SK-N-SH (cell line): ENCODE measurements at regions not wholly inside any gene's neighbourhood (a gene's known extent, or its start where the extent isn't known, plus 50 kb on each side); places are given as distances from the start of the nearest gene placed in this dataset.

Experiments
- CTCF ChIA-PET: fragments of 300-600, 350-600 bp; formaldehyde crosslinking; extraction: SDS; loops from one replicate; lab custom pipeline; 2021; lab: Yijun Ruan, JAX
- POLR2A ChIA-PET: fragments of 350-600 bp; sonication (Branson Sonifier 250); formaldehyde crosslinking; extraction: SDS; loops from one replicate; lab custom pipeline; 2020; ENCODE audit warnings: antibody characterized with exemption, inconsistent platforms; lab: Yijun Ruan, JAX
- DNase-seq: peaks from one replicate; pipeline ENCODE4 v3.0.0; 2012
- H2AFZ ChIP-seq: fragments of 200-600 bp; sonication (generic); 2 replicates; pipeline ENCODE4 v1.8.1; 2016; ENCODE audit warnings: antibody characterized with exemption, mild to moderate bottlenecking, low read depth
- H3F3A ChIP-seq: fragments of 200-600 bp; sonication (generic); replicated peaks from 2 replicates; pipeline ENCODE3; 2016; ENCODE audit warnings: antibody characterized with exemption, mild to moderate bottlenecking; ENCODE audit not compliant: insufficient read depth
- H3K27ac ChIP-seq, 2 experiments: fragments of 200-500 bp in 1 of 2; fragments of 200-600 bp in 1 of 2; sonication (Bioruptor generic) in 1 of 2; sonication (generic), shearing (Covaris generic) in 1 of 2; 2 replicates each; pipeline versions ENCODE4 v1.5.1 to v1.6.1; 2014 to 2016; ENCODE audit warnings: low read depth in 2 of 2, inconsistent platforms in 1 of 2, low read length in 1 of 2, mild to moderate bottlenecking in 1 of 2, mixed read lengths in 1 of 2
- H3K27me3 ChIP-seq: fragments of 200-600 bp; sonication (generic), shearing (Covaris generic); 2 replicates; pipeline ENCODE4 v1.6.1; 2016; ENCODE audit warnings: mixed run types; ENCODE audit not compliant: insufficient read depth
- H3K36me3 ChIP-seq, 2 experiments: fragments of 200-500 bp in 1 of 2; fragments of 200-600 bp in 1 of 2; sonication (Bioruptor generic) in 1 of 2; sonication (generic) in 1 of 2; replicated peaks in 1 of 2; 2 replicates each; pipeline versions ENCODE3 to v1.5.1; 2014 to 2016; ENCODE audit warnings: low read length in 1 of 2, mild to moderate bottlenecking in 1 of 2; ENCODE audit not compliant: insufficient read depth in 2 of 2, control insufficient read depth in 1 of 2
- H3K4me1 ChIP-seq, 2 experiments: fragments of 200-500 bp in 1 of 2; fragments of 200-600 bp in 1 of 2; sonication (Bioruptor generic) in 1 of 2; sonication (generic), shearing (Covaris generic) in 1 of 2; 2 replicates each; pipeline versions ENCODE4 v1.5.1 to v1.6.1; 2014 to 2016; ENCODE audit warnings: low read depth in 1 of 2, low read length in 1 of 2, mixed run types in 1 of 2; ENCODE audit not compliant: insufficient read depth in 2 of 2, control insufficient read depth in 1 of 2
- H3K4me2 ChIP-seq: fragments of 200-600 bp; sonication (generic), shearing (Covaris generic); 2 replicates; pipeline ENCODE4 v1.6.1; 2017; ENCODE audit warnings: mixed run types
- H3K4me3 ChIP-seq, 2 experiments: fragments of 200-500 bp in 1 of 2; fragments of 200-600 bp in 1 of 2; sonication (Bioruptor generic) in 1 of 2; sonication (generic), shearing (Covaris generic) in 1 of 2; 2 replicates each; pipeline versions ENCODE4 v1.5.1 to v1.8.1; 2014 to 2016; ENCODE audit warnings: low read depth in 2 of 2, inconsistent platforms in 1 of 2, low read length in 1 of 2, mild to moderate bottlenecking in 1 of 2, mixed read lengths in 1 of 2, moderate library complexity in 1 of 2
- H3K79me2 ChIP-seq: fragments of 200-600 bp; sonication (generic); 2 replicates; pipeline ENCODE4 v1.8.1; 2017; ENCODE audit warnings: mild to moderate bottlenecking; ENCODE audit not compliant: insufficient read depth
- H3K9ac ChIP-seq: fragments of 200-600 bp; sonication (generic); 2 replicates; pipeline ENCODE4 v1.6.1; 2017; ENCODE audit warnings: mixed run types
- H3K9me2 ChIP-seq: fragments of 200-600 bp; sonication (generic); 2 replicates; pipeline ENCODE4 v1.6.1; 2017; ENCODE audit warnings: mixed run types
- H3K9me3 ChIP-seq: fragments of 200-600 bp; sonication (generic); 2 replicates; pipeline ENCODE4 v1.6.1; 2017; ENCODE audit warnings: mixed run types, mild to moderate bottlenecking, moderate library complexity
- H4K20me1 ChIP-seq: fragments of 200-600 bp; sonication (generic); 2 replicates; pipeline ENCODE4 v1.6.1; 2017; ENCODE audit warnings: mild to moderate bottlenecking, mixed run types; ENCODE audit not compliant: insufficient read depth
- CHD2 ChIP-seq: fragments of 150-350 bp; IDR thresholded peaks from 2 replicates; pipeline ENCODE4 v1.6.1; 2018; ENCODE audit warnings: low read length; ENCODE audit not compliant: partially characterized antibody
- EP300 ChIP-seq, 2 experiments: IDR thresholded peaks; 2 replicates each; pipeline versions ENCODE4 v1.4.0 to v1.6.1; 2012; ENCODE audit warnings: borderline replicate concordance in 1 of 2, low read depth in 1 of 2, low read length in 1 of 2
- FOXJ3 ChIP-seq: sonication (generic); formaldehyde crosslinking; IDR thresholded peaks from 2 replicates; pipeline ENCODE4 v1.5.1; 2020; ENCODE audit warnings: mild to moderate bottlenecking, missing genetic modification reagents
- GATA2 ChIP-seq: sonication (generic); formaldehyde crosslinking; IDR thresholded peaks from 2 replicates; pipeline ENCODE4 v1.5.0; 2020; ENCODE audit warnings: mild to moderate bottlenecking, missing genetic modification reagents
- JUND ChIP-seq: IDR thresholded peaks from 2 replicates; pipeline ENCODE4 v1.4.0; 2012
- MEF2A ChIP-seq: IDR thresholded peaks from 2 replicates; pipeline ENCODE4 v1.4.0; 2012; ENCODE audit warnings: low read depth, borderline replicate concordance
- NRF1 ChIP-seq: IDR thresholded peaks from 2 replicates; pipeline ENCODE4 v1.6.1; 2012; ENCODE audit warnings: low read depth, mild to moderate bottlenecking, low read length
- RFX5 ChIP-seq: IDR thresholded peaks from 2 replicates; pipeline ENCODE4 v1.6.1; 2012; ENCODE audit warnings: mild to moderate bottlenecking, improper control_type of control experiment, low read length
- SIN3A ChIP-seq: IDR thresholded peaks from 2 replicates; pipeline ENCODE4 v1.6.1; 2012; ENCODE audit warnings: low read depth, mild to moderate bottlenecking, low read length, moderate library complexity, borderline replicate concordance
- SMC3 ChIP-seq: IDR thresholded peaks from 2 replicates; pipeline ENCODE4 v1.6.1; 2012; ENCODE audit warnings: low read depth, low read length, improper control_type of control experiment
- TAF1 ChIP-seq: IDR thresholded peaks from 2 replicates; pipeline ENCODE4 v1.6.1; 2012; ENCODE audit warnings: low read depth, mild to moderate bottlenecking, low read length, moderate library complexity, borderline replicate concordance
- YY1 ChIP-seq: IDR thresholded peaks from 2 replicates; pipeline ENCODE4 v1.4.0; 2012; ENCODE audit warnings: low read depth, mild to moderate bottlenecking
- WGBS: methylation state at CpG from one replicate; pipeline ENCODE4 v1.1.6; 2017; ENCODE audit warnings: low lambda C conversion rate; 5-methylcytosine and 5-hydroxymethylcytosine counted together
- TF ChIP-seq, protein P1 (sequence below): IDR thresholded peaks from 2 replicates; pipeline ENCODE4 v1.4.0; 2012; ENCODE audit warnings: low read depth, borderline replicate concordance
- TF ChIP-seq, protein P2 (sequence below): fragments of 150-350 bp; IDR thresholded peaks from 2 replicates; pipeline ENCODE4 v1.6.1; 2016; ENCODE audit warnings: mild to moderate bottlenecking, low read depth, low read length
- TF ChIP-seq, protein P3 (sequence below): IDR thresholded peaks from 2 replicates; pipeline ENCODE4; 2012
- TF ChIP-seq, protein P4 (sequence below): IDR thresholded peaks from 2 replicates; pipeline ENCODE4 v1.4.0; 2012; ENCODE audit warnings: low read depth
- TF ChIP-seq, protein P5 (sequence below): fragments of 150-350 bp; IDR thresholded peaks from 2 replicates; pipeline ENCODE4 v1.6.1; 2017; ENCODE audit warnings: antibody characterized with exemption, low read length, low read depth, borderline replicate concordance
- TF ChIP-seq, protein P6 (sequence below): fragments of 200-600 bp; sonication (generic); IDR thresholded peaks from 2 replicates; pipeline ENCODE4 v1.6.1; 2017; ENCODE audit warnings: antibody characterized with exemption, mild to moderate bottlenecking, moderate library complexity

DNA sequence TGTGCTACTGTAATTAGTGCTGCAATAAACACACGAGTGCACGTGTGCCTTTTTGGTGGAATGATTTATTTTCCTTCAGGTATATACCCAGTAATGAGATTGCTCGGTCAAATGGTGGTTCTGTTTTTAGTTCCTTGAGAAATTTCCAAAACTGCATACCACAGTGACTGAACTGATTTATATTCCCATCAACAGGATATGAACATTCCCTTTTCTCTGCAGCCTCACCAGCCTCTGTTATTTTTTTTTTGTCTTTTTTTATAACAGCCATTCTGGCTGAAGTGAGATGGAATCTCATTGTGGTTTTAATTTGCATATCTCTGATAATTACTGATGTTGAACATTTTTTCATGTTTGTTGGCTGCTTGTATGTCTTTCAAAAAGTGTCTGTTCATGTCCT is 922.9 kb upstream of the LRRN3 start:
- WGBS = 41% methylated on average over 3 of the region's 3 CpGs
- H3K4me2 ChIP-seq = no peak overlapping the region
- H3K9ac ChIP-seq = no peak overlapping the region
- TF ChIP-seq JUND = no peak
- TF ChIP-seq, protein P1, sequence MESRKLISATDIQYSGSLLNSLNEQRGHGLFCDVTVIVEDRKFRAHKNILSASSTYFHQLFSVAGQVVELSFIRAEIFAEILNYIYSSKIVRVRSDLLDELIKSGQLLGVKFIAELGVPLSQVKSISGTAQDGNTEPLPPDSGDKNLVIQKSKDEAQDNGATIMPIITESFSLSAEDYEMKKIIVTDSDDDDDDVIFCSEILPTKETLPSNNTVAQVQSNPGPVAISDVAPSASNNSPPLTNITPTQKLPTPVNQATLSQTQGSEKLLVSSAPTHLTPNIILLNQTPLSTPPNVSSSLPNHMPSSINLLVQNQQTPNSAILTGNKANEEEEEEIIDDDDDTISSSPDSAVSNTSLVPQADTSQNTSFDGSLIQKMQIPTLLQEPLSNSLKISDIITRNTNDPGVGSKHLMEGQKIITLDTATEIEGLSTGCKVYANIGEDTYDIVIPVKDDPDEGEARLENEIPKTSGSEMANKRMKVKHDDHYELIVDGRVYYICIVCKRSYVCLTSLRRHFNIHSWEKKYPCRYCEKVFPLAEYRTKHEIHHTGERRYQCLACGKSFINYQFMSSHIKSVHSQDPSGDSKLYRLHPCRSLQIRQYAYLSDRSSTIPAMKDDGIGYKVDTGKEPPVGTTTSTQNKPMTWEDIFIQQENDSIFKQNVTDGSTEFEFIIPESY = no peak
- TF ChIP-seq, protein P2, sequence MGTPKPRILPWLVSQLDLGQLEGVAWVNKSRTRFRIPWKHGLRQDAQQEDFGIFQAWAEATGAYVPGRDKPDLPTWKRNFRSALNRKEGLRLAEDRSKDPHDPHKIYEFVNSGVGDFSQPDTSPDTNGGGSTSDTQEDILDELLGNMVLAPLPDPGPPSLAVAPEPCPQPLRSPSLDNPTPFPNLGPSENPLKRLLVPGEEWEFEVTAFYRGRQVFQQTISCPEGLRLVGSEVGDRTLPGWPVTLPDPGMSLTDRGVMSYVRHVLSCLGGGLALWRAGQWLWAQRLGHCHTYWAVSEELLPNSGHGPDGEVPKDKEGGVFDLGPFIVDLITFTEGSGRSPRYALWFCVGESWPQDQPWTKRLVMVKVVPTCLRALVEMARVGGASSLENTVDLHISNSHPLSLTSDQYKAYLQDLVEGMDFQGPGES = no peak
- TF ChIP-seq, protein P3, sequence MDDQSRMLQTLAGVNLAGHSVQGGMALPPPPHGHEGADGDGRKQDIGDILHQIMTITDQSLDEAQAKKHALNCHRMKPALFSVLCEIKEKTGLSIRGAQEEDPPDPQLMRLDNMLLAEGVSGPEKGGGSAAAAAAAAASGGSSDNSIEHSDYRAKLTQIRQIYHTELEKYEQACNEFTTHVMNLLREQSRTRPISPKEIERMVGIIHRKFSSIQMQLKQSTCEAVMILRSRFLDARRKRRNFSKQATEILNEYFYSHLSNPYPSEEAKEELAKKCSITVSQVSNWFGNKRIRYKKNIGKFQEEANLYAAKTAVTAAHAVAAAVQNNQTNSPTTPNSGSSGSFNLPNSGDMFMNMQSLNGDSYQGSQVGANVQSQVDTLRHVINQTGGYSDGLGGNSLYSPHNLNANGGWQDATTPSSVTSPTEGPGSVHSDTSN = no peak
- TF ChIP-seq EP300 (IDR thresholded peaks at IDR 0.05; ENCODE audit: borderline replicate concordance in 1 of 2, low read depth in 1 of 2, low read length in 1 of 2) = no peak
- TF ChIP-seq MEF2A = no peak
- TF ChIP-seq GATA2 = no peak
- TF ChIP-seq SMC3 = no peak
- TF ChIP-seq, protein P4, sequence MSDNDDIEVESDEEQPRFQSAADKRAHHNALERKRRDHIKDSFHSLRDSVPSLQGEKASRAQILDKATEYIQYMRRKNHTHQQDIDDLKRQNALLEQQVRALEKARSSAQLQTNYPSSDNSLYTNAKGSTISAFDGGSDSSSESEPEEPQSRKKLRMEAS = no peak
- no peak for TF ChIP-seq NRF1
- TF ChIP-seq FOXJ3 (CRISPR knock-in tag) = no peak
- no peak for TF ChIP-seq RFX5
- no peak for TF ChIP-seq TAF1
- no peak for TF ChIP-seq SIN3A
- no peak for TF ChIP-seq CHD2
- TF ChIP-seq, protein P5, sequence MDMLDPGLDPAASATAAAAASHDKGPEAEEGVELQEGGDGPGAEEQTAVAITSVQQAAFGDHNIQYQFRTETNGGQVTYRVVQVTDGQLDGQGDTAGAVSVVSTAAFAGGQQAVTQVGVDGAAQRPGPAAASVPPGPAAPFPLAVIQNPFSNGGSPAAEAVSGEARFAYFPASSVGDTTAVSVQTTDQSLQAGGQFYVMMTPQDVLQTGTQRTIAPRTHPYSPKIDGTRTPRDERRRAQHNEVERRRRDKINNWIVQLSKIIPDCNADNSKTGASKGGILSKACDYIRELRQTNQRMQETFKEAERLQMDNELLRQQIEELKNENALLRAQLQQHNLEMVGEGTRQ = no peak
- no peak for TF ChIP-seq YY1
- TF ChIP-seq, protein P6, sequence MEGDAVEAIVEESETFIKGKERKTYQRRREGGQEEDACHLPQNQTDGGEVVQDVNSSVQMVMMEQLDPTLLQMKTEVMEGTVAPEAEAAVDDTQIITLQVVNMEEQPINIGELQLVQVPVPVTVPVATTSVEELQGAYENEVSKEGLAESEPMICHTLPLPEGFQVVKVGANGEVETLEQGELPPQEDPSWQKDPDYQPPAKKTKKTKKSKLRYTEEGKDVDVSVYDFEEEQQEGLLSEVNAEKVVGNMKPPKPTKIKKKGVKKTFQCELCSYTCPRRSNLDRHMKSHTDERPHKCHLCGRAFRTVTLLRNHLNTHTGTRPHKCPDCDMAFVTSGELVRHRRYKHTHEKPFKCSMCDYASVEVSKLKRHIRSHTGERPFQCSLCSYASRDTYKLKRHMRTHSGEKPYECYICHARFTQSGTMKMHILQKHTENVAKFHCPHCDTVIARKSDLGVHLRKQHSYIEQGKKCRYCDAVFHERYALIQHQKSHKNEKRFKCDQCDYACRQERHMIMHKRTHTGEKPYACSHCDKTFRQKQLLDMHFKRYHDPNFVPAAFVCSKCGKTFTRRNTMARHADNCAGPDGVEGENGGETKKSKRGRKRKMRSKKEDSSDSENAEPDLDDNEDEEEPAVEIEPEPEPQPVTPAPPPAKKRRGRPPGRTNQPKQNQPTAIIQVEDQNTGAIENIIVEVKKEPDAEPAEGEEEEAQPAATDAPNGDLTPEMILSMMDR = no peak
- no peaks in the 10 kb centered on the region for H3K4me1 ChIP-seq
- H4K20me1 ChIP-seq = no peaks in the 10 kb centered on the region
- H3F3A ChIP-seq = no peaks in the 10 kb centered on the region
- ChIA-PET POLR2A (no interaction called here), CTCF (no interaction called here)
- H3K9me2 ChIP-seq = no peaks in the 10 kb centered on the region
- no peak overlapping the region for H3K4me3 ChIP-seq
- no peaks in the 10 kb centered on the region for H3K79me2 ChIP-seq
- no peak overlapping the region for H3K27ac ChIP-seq
- no peaks in the 10 kb centered on the region for H3K36me3 ChIP-seq
- no peak for DNase-seq
- no peak overlapping the region for H2AFZ ChIP-seq
- H3K27me3 ChIP-seq = no peaks in the 10 kb centered on the region
- no peaks in the 10 kb centered on the region for H3K9me3 ChIP-seq
